GM21723 (cell line): ENCODE measurements at regions not wholly inside any gene's neighbourhood (a gene's known extent, or its start where the extent isn't known, plus 50 kb on each side); places are given as distances from the start of the nearest gene placed in this dataset.

ENCODE experiments used
- ATAC-seq: cut with Tn5 transposase; IDR thresholded peaks from one replicate; pipeline ENCODE4 v1.9.1; 2021; ENCODE audit warnings: mild to moderate bottlenecking, moderate library complexity; ENCODE audit not compliant: unreplicated experiment

DNA sequence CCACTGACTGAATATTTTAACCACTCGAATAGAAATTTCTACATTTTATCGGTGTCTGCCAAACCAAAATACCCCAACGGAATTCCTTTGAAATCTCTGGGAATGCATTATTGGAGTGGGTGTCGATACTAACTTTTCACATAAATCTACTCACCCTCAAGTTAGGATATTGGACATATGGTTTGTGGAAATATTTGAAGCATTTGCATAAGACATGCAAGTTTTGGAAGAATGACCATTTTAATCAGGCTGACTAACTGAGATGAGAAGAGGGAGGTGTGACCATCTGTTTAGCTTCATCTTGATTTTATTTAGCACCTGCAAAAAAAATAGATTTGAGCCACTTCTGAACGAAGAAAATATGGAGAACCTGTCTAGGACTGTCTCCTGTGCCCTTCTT lies 61.2 kb downstream of the KLF6 start:
- ATAC-seq, result no peak

DNA sequence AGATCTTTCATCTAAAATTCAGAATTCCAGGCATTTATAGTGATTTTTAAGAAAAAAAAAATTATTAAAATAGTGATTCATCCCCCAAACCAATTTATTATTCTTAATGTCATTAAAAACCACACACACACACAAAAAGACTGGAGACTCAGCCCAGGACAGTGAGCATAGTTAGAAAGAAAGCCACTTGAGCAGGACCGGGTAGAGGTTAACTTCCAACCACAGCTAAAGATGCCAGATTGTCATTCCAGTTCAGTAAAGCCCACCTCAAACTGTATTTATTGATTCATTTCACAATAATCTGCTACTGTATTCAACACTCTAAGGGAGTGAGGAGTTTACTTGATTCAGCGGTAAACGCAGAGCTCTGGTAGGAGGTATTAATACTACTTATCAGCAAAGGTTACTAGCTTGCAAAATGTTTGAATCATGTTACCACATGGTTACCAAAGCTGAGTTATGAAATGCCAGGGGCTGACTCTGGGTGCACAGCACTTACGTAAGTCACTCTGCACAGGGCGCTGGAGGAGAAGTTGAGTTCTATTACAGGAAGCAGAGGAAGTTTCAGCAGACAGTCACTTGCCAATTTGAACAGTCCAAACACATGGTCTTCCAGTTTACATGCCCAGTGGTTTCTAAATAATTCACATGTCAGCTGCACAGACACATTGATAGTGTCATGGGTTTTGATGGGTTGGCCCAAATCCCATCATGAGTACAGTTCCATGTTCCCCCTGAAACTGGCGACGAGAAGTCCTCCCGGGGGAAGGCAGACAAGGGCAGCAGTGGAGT lies 64.6 kb downstream of the KLF6 start:
- no peak for ATAC-seq

DNA sequence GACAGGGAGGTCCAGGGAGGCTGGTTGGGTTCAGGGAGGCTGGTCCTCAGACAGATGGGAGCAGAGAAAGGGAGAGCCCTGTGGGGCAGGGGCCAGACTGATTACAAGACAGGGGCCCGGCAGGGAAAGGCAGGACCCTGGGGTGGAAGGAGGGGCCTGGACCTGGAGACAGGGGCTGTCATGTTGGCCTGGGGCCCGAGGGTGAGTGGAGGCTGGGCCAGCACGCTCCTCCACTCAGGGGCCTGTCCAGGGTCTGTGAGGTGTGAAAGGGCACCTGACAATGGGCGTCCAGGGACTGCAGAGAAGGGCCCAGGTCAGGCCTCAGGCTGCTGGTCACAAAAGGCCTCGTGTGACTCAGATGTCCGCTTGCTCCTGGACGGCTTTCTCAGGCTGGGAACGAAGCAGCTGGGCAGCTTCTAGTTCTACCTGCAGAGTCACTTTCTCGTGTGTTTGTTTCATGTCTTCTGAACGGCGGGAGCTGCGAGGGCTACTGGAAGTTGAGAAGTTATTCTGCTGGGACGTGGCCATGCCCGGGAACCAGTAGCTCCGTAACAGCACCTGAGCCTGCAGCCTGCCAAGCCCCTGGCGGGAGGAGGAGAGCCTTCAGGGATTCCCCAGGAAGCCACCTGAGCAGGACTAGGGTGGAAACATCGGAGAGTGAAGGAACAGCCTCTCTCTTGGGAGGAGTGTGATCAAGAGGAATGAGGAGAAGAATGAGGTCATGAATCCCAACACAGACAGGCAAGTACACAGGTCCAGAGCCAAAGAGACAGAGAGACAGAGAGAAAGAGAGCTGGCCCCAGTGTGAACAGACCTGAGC lies 65.8 kb downstream of the KLF6 start:
- ATAC-seq, result no peak

- no peak for ATAC-seq
Measured at GRCh38 chr10:3716093-3716492, 68.9 kb downstream of the KLF6 start.

DNA sequence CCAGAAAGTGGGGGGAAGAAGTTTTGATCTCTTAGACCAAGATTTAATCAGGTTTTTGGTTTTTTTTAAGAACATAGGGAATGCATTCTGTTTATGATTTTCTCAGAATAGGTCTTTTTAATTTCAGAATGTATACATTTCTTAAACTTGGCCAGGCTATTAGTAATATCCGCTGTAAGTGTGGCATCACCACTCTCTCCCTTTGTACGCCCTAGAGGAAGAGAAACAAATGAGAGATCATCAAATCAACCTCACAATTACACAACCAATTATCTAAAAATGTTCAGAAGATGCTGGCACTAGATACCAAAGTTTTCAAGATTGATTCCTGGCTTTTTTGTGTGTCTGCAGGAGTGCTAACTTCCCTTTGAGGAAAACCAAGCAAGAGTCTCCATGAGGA lies 70.0 kb downstream of the KLF6 start:
- no peak for ATAC-seq

- no peak for ATAC-seq
Measured at GRCh38 chr10:3714531-3714930, 70.5 kb downstream of the KLF6 start.

GRCh38 chr10:3712707-3713106 lies 72.3 kb downstream of the KLF6 start:
- ATAC-seq, result no peak

- no peak for ATAC-seq
Measured at GRCh38 chr10:3711918-3712317, 73.1 kb downstream of the KLF6 start.

GRCh38 chr10:3710764-3711163 lies 74.2 kb downstream of the KLF6 start:
- no peak for ATAC-seq

DNA sequence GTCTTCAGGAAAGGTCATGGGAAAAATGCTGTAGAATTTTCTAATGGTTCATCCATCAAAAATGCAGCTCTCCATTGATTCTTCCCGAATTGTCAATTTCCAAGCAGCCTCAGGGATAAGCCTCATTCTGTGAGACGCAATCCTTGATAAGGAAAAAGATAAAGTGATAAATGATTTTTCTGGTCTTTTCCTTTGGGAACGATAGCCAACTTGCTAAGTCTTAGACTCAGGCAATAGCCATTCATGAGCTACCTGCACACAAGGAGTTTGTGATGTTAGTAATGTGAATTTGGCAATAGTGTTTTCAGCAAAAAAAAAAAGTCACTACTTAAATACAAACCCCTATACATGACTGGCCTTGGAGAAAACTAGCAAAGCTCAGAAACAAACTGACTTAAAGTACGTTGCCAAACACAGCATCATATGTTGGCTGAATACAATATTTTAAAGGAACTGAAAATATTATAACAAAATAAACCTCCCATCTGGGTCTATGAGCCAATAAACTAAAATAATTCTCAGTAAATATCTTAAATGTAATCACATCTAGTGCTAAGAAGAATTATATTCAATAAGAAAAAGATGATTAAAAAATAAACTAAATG lies 75.5 kb downstream of the KLF6 start:
- ATAC-seq, result no peak

DNA sequence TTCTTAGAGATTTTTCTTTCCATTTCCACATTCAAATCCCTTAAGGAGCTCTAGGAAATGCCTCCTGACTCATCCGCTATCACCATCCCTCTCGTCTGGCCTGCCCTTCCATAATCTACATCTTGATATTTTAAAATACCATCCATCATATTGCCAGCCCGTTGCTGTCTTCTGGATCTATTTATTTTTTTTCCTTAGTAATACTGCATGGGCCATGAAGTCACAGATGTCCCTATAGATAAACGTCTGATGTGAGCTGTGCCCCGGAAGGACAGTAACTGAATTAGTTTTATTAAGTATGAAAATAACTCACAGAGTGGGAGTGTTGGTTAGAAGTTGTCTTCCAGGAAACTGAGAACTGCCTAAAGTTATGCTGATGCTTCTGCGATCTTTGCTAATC lies 76.2 kb downstream of the KLF6 start:
- no peak for ATAC-seq

- ATAC-seq, result no peak
Measured at GRCh38 chr10:3704565-3705325, 80.3 kb downstream of the KLF6 start.

- no peak for ATAC-seq
Measured at GRCh38 chr10:3702569-3702968, 82.4 kb downstream of the KLF6 start.

- ATAC-seq, result no peak
Measured at GRCh38 chr10:3702056-3702546, 82.9 kb downstream of the KLF6 start.

DNA sequence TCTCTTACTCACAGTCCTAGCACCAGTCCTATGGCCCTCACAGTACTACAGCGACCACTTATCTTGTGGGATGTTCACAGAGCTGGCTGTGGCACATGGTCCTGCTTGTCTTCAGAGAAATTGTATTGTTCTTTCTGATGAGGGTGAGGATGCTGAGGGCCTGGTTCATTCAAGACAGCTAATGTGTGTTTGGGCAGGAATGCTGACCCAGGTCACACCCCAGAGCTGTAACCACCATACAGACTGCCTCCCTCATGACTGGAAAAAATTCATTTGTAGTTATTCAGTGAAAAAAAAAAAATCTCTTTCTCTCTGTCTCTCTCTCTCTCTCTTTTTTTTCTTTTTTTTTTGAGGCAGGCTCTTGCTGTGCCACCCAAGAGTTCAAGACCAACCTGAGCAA lies 83.5 kb downstream of the KLF6 start:
- ATAC-seq, result no peak

DNA sequence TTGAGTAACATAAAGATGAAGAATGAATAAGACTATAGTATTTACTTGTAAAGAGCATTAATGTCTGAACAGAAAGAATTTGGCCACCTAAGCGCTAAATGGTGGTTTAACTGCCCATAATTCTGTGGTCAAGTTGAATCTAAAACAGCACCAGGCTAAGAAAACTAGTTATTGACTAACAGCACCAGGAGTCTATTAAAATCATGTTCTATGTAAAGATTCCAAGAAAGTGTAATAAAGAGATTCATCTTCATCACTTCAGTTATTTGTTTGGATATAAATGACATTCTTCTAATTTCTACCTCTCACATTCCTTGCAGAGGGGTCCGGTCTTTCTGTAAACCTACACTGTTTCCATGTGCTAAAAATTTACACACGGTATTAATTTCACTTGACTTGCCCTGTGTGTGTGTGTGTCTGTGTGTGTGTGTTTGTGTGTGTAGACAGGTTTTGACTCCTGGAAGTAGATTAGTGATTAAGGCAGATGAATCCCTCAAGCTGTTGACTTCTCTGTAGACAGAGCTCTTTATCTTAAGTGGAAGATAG lies 84.4 kb downstream of the KLF6 start:
- no peak for ATAC-seq

DNA sequence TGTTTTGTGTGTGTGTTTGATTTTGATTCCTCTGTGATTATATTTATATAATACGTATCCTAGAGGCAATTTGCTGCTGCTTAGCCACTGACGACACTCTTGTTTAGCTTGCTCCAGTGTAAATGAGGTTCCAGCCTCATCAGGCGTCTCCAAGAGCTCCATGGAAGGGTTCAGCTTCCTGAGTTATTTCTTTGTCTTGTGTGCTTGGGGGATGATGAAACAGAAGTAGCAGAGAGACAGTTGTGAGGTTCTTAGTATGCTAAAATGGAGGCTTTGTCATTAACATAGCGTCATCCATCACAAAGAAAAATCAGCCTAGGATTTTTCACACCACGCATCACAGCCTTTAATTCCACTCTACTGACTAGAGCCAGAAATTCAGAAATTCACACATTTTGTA lies 85.1 kb downstream of the KLF6 start:
- no peak for ATAC-seq

DNA sequence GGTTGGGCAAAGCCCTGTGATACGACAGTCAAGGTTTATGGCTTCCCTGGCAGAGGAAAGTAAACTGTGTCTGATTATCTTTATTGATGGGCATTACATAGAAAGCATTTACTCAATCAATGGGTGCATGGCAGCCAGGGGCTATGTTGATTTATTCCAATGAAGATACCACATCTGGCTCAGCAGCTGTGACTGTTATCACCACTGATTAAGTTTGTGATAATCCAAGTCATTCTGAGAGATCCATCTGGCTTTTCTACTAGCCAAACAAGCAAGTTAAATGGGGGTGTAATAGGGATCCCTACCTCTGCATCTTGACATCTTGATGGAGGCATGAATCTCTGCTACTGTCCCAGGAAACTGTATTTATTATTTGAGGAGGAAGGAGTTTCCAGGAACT lies 86.7 kb downstream of the KLF6 start:
- ATAC-seq, result no peak

GRCh38 chr10:3693698-3694080 lies 91.3 kb downstream of the KLF6 start:
- no peak for ATAC-seq

DNA sequence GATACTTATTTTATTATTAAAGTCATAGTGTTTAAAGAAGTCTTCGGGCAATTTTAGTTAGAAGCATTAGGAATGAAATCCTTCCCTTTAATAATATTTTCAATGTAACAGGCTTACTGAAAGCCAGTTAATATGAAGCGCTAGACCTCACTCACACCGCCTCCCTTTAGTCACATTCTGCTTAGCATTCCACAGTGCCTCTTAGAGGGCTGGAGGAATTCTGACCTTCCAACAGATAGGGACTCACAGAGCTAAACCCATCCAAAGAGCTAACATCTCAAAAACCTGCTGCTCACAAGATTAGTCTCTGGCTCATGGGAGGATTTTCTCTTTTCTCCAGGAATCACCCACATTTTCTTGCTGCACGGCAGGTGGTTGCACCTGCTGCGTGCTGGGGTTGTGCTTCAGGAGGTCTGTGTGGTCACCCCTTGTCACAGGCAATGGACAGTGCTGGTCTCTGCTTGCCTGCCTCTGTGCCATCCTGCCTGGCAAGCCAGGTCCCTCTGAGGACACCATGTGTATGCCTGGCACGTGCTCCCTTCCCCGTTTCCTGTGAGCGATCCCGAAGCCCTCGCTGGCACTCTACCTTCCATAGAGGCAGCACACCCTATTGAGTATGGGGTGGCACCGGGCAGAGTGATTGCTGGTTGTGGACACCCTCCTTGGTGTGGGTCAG lies 91.8 kb downstream of the KLF6 start:
- ATAC-seq, result no peak
